GM18505 (cell line): ENCODE measurements at regions not wholly inside any gene's neighbourhood (a gene's known extent, or its start where the extent isn't known, plus 50 kb on each side); places are given as distances from the start of the nearest gene placed in this dataset.

Experiments used
- ATAC-seq: cut with Tn5 transposase; IDR thresholded peaks from one replicate; pipeline ENCODE4 v1.9.1; 2021; ENCODE audit not compliant: unreplicated experiment
- POLR2A ChIP-seq: IDR thresholded peaks from 4 replicates; pipeline ENCODE4 v1.6.1; 2011; ENCODE audit warnings: borderline replicate concordance; ENCODE audit not compliant: insufficient read depth, insufficient read length; ENCODE audit errors: extremely low read depth

GRCh38 chr4:32142075-32142474 lies 1421.9 kb downstream of the PCDH7 start:
- no peak for ATAC-seq
- TF ChIP-seq POLR2A: no peak

DNA sequence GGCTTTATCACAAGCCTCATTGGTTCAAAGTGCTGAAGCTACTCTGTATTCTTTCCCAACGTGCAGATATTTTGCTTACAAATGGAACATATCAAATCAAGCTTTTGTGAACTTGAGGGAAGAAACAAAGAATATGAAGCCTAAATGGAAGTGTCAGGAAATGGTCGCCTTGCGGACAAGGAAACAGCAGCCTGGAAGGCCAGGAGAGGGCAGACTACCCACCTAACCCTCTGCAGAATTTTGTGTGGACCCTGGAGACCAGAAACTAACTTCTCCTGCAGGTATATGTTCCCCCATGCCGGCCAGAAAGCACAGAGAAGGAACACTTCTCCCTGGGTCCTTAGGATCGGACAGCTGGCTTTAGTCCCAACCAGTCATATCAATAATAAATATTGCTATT lies 1425.8 kb downstream of the PCDH7 start:
- no peak for ATAC-seq
- no peak for TF ChIP-seq POLR2A

GRCh38 chr4:32147446-32148085 lies 1427.4 kb downstream of the PCDH7 start:
- TF ChIP-seq POLR2A: no peak
- ATAC-seq: no peak

DNA sequence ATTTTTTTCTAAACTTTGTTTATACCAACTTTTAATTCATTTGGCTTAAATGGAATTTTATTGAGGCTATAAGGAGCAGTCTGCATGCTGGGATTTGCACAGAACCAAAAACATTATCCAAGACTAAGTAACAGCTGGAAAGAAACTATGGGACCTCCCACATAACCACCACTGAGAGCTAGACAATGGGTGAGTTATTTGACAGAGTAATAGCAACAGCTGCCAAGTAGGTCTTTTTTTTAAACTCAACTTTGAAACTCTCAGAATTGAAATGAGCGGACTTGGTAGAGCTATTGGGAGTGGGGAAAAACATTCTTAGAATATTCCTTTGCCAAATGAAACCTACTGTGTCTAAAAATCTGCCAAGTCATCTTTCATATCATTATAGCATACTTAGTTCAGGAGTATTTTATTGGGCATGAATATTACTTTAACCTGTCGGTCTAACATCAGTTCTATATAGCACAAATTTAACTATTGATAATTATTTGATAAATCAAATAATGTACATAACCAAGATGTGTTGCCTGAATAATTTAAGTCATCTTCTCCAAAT lies 1428.0 kb downstream of the PCDH7 start:
- TF ChIP-seq POLR2A: no peak

GRCh38 chr4:32158961-32159360 lies 1438.8 kb downstream of the PCDH7 start:
- no peak for ATAC-seq
- TF ChIP-seq POLR2A: no peak

More for the DNA sequence above, 1428.0 kb downstream of the PCDH7 start:
- ATAC-seq: no peak

- TF ChIP-seq POLR2A: no peak
- no peak for ATAC-seq
Measured at GRCh38 chr4:32161392-32161791, 1441.2 kb downstream of the PCDH7 start.

DNA sequence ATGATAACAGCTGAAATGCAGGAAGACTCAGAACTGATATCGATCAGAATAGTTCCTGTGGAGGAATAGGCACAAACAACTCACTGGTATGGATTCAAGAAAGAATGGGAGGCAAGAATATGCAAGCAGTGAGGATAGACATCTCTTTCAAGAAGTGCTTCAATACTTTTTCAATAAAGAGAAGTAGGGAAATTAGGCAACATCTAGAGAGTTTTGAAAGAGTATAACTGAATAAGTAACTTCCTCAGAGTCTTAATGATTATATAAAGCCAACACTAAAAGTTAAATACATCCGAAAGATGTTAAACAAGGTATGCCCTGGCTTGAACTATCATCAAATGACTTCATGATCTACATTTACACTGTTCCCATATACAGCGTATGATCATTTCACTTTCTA lies 1443.0 kb downstream of the PCDH7 start:
- ATAC-seq: no peak
- TF ChIP-seq POLR2A: no peak

DNA sequence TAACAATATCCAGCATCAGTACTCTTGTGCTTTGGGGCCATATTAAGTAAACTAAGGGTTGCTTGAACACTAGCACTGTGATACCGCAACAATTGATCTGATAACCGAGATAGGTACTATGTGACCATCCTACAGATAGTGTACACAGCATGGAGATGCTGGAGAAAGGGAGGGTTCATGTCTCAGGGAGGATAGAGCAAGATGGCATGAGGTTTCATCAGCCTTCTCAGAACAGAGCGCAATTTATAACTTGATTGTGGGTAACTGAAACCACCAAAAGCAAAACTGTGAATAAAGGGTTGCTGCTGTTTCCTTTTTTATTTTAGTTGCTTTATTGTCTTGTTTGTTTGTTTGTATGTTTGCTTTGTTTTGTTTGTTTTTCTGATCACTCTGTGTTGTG lies 1449.7 kb downstream of the PCDH7 start:
- no peak for TF ChIP-seq POLR2A
- ATAC-seq: no peak

DNA sequence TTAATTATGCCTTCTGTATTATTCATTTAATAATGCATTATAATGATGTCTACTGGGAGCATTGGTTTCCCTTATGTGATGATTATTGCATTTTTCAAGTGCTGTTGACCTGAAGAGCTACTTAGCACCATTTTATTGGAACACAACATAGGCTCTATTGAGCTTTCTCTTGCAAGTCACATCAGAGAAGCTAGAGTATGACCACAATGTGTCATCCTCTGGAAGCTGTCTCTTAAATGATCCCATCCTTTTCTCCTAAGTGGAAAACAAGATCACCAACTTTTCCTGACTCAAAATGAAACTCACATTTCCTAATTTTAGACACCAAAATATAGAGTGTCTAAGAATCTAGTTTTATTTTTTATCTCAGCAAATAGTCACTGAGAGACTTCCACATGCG lies 1451.9 kb downstream of the PCDH7 start:
- TF ChIP-seq POLR2A: no peak
- no peak for ATAC-seq

- TF ChIP-seq POLR2A: no peak
- no peak for ATAC-seq
Measured at GRCh38 chr4:32172761-32173160, 1452.6 kb downstream of the PCDH7 start.

DNA sequence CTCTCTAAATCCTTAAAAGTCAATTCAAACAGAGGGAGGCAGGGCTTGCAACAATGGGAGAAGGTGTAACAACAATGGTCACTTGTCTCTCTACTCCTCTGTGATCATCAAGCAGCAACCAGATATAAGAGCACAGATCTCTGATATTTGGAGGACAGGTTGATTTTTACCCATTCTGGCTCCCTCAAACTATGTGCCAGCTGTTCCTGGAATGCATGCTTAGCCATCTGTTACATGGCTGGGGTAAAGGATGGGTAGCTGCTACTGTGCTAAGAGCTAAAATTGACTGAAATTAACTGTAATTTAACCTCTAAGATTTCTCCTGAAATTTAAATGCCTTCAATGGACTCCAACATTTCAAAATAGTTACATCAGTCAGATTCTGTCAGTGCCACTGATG lies 1459.9 kb downstream of the PCDH7 start:
- ATAC-seq: no peak
- TF ChIP-seq POLR2A: no peak

- ATAC-seq: no peak
Measured at GRCh38 chr4:32184186-32184585, 1464.0 kb downstream of the PCDH7 start.

GRCh38 chr4:32189130-32189529 lies 1469.0 kb downstream of the PCDH7 start:
- ATAC-seq: no peak
- TF ChIP-seq POLR2A: no peak

More at GRCh38 chr4:32184186-32184585, 1464.0 kb downstream of the PCDH7 start:
- TF ChIP-seq POLR2A: no peak

DNA sequence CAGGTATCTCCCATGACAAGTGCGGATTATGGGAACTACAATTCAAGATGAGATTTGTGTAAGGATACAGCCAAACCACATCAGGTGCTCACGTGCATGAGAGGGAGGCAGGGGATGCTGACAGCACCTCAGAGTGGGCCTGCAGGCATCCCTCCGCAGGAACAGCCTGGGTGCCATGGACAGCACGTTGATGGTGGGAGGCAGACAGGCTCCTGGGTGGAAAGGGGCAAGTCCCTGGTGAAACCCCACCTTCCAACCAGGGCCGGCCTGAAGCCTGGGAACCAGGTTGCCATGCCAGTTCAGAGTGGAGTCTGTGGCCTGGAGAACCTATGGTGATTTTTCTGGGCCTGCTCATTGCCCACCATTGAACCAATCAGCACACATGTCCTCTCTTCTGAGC lies 1469.6 kb downstream of the PCDH7 start:
- no peak for ATAC-seq

DNA sequence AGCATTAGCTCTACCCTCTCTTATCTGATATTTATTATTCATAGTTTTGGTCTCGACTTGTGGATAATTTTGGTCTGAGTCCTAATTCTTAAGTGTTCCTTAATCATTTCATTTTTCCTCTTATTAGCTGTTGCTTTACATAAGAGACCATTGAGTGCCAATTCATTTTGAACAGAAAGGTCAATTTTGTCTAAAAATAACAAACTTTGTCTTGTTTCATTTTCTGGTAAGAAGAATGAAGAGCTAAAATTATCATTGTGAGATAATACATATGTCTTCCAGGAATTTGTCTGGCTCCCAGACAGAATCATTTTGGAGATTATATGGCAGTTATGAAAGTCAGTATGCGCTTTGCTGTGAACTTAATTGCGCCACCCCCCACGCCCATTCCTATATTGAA lies 1471.8 kb downstream of the PCDH7 start:
- no peak for TF ChIP-seq POLR2A
- ATAC-seq: no peak

More for the DNA sequence above, 1469.6 kb downstream of the PCDH7 start:
- no peak for TF ChIP-seq POLR2A

DNA sequence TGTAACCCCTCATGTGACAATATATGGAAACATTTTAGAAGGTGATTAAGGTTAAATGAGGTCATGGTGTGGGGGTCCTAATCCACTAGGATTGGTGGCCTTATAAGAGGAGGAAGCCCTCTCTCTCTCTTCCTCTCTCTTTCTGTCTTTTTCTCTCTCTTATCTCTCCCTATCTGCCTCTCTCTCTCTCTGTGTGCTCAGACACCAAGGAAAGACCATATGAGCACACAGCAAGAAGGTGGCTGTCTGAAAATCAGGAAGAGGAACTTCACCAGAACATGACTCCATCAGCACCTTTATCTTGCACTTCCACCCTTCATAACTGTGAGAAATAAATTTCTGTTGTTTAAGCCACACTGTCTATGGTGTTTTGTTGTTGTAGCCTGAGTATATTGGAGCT lies 1472.2 kb downstream of the PCDH7 start:
- no peak for ATAC-seq
- TF ChIP-seq POLR2A: no peak

GRCh38 chr4:32192991-32193390 lies 1472.8 kb downstream of the PCDH7 start:
- TF ChIP-seq POLR2A: no peak
- no peak for ATAC-seq
